ENCODE measurements at regions not wholly inside any gene's neighbourhood (a gene's known extent, or its start where the extent isn't known, plus 50 kb on each side); places are given as distances from the start of the nearest gene placed in this dataset.

- FAIRE-seq = no peak
- no peak for DNase-seq (ENCODE audit: insufficient read length, low spot score)
Measured at GRCh38 chr15:62592920-62593319, 427.8 kb upstream of the C2CD4B start.

GRCh38 chr15:62593681-62594399, 428.8 kb upstream of the C2CD4B start:
- DNase-seq (ENCODE audit: insufficient read length, low spot score) = no peak
- FAIRE-seq = no peak

- FAIRE-seq (no peak), DNase-seq (ENCODE audit: insufficient read length, low spot score) (no peak)
Measured at GRCh38 chr15:62598217-62598616, 433.1 kb upstream of the C2CD4B start.

- FAIRE-seq (no peak), DNase-seq (ENCODE audit: insufficient read length, low spot score) (no peak)
Measured at GRCh38 chr15:62599791-62600777, 435.0 kb upstream of the C2CD4B start.

DNA sequence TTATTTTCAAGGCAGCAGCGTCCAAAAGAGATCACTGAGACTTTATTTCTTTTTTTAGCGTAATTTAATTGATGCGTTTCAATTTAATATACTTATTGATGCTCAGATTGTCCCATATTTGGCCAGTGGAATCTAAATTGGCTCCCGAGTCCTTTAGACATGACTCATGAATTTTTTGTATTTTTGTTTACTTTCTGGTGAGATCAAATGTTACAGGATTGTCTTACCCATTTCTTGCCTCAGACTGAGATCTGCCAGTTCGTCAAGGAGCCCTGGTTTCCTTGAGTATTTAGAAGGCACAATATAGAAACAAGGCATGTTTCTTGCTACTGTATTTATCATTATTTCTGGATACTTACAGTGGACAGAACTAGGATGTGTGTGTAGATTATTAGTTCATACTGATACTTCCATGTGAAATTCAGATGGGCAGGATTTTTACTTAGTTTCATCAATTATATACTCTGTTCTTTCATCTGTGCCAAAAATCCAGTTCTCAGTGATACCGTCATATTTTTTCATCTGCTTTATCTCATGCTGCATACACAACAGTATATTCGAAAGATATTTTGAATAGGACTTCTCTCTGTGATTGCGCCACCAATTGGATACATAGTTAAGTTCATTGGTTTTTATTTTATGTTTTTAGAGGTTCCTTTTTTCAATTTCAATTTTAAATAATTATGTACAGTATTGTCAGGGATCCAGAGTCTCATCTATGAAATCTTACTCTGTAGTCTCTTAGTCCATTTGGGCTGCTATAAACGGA, 436.9 kb upstream of the C2CD4B start:
- FAIRE-seq (no peak), DNase-seq (ENCODE audit: insufficient read length, low spot score) (no peak)

- no peak for DNase-seq (ENCODE audit: insufficient read length, low spot score)
- FAIRE-seq = no peak
Measured at GRCh38 chr15:62603742-62604141, 438.7 kb upstream of the C2CD4B start.

DNA sequence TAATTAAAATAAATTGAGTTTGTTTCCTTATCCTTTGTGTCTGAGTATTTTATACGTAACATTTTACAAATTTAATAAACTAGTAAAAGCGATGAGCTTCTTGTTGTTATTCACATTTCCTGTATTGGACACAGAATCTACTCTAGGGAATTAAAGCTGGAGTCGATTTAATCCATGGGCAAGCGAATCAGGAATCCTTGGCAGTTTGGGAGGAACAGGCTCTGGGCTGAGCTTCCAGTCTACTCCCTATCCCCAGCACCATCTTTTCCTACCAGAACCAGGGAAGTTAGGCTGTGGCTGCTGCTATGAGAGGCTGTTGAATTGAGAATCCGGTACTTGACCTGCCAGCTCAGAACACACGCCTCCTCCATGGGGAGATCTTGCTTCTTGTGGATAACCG, 437.3 kb upstream of the TPM1 start:
- FAIRE-seq (no peak), DNase-seq (ENCODE audit: insufficient read length, low spot score) (no peak)

- DNase-seq (ENCODE audit: insufficient read length, low spot score) = no peak
- no peak for FAIRE-seq
Measured at GRCh38 chr15:62606376-62607113, 436.0 kb upstream of the TPM1 start.

DNA sequence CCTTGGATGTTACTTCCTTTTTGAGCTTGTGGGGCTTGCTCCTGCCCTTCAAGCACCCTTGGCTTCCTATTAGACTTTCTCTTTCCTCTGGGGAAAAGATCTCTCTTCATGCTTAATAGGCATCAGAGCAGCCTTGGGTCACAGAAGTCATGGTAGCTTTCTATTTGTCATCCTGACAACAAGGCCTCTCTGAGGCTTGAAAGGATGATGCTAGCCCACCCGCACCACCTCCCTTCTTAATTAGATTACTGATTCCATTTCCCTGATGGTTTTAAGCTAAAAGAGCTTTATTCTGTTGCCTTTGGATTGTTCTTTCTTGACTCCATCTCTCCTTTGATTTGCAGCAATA, 435.5 kb upstream of the TPM1 start:
- DNase-seq (ENCODE audit: insufficient read length, low spot score) (no peak), FAIRE-seq (no peak)

DNA sequence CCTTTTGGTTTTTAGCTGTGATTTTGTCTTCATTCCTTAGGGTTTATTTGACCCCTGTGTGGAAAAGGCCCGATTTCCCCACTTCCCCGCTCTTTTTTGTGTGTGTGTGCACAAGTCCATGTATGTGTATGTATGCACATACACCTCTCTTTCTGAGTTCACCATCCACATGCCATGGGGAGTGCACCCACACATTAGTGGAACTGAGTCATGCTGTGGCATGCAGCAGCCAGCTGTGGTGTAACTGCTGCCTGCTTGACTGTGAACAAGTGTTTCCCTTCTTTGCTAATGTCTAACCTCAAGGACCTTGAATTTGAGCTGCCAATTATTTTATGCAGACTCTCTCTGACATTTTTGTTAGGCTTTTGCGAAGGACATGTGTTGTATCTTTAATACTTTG, 434.9 kb upstream of the TPM1 start:
- FAIRE-seq = no peak
- no peak for DNase-seq (ENCODE audit: insufficient read length, low spot score)

GRCh38 chr15:62608369-62608768, 434.2 kb upstream of the TPM1 start:
- DNase-seq (ENCODE audit: insufficient read length, low spot score) = no peak
- FAIRE-seq = no peak

DNA sequence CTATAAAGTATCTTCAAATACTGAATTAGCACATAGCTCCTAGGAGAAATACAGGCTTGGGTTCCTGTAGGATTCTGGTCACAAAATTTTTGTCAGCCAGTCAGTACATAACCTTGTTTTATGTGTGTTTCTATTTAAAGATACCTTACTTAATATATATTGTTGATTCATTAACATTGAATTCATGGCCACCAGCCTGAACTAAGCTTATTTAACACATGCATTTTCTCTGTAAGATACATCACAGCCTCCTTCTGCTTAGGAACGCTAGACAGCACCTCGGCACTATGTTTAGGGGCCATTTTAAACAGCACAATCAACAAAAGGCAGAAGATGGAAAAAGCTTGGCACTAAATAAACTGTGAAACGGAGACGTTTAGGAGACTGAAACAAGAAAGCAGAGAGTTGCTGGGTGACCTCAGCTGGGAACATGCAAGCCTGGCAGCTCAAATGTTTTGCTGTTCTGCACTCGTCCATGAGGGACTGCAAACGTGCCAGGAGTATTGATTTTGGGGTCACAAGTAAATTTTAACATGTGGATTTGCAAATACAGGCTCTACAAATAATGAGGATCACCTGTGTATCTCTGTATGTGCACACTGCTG, 432.2 kb upstream of the TPM1 start:
- no peak for FAIRE-seq
- DNase-seq (ENCODE audit: insufficient read length, low spot score) = no peak

GRCh38 chr15:62611002-62611401, 431.5 kb upstream of the TPM1 start:
- no peak for DNase-seq (ENCODE audit: insufficient read length, low spot score)
- FAIRE-seq = no peak

GRCh38 chr15:62612183-62612733, 430.3 kb upstream of the TPM1 start:
- no peak for FAIRE-seq
- DNase-seq (ENCODE audit: insufficient read length, low spot score) = no peak

- DNase-seq (ENCODE audit: insufficient read length, low spot score) (no peak), FAIRE-seq (no peak)
Measured at GRCh38 chr15:62612771-62613170, 429.8 kb upstream of the TPM1 start.

GRCh38 chr15:62616746-62617145, 425.8 kb upstream of the TPM1 start:
- no peak for DNase-seq (ENCODE audit: insufficient read length, low spot score)
- FAIRE-seq = no peak

- DNase-seq (ENCODE audit: insufficient read length, low spot score) (no peak), FAIRE-seq (no peak)
Measured at GRCh38 chr15:62617741-62618140, 424.8 kb upstream of the TPM1 start.

GRCh38 chr15:62618432-62618831, 424.1 kb upstream of the TPM1 start:
- DNase-seq (ENCODE audit: insufficient read length, low spot score) = no peak
- no peak for FAIRE-seq

- no peak for FAIRE-seq
- DNase-seq (ENCODE audit: insufficient read length, low spot score) = no peak
Measured at GRCh38 chr15:62618846-62619504, 423.6 kb upstream of the TPM1 start.

All from GM19239 (cell line).